OCI-LY7 (cell line): ENCODE measurements at regions not wholly inside any gene's neighbourhood (a gene's known extent, or its start where the extent isn't known, plus 50 kb on each side); places are given as distances from the start of the nearest gene placed in this dataset.

ENCODE experiments used
- EZH2phosphoT487 ChIP-seq: fragments of 200-600 bp; sonication (generic); IDR thresholded peaks from 2 replicates; pipeline ENCODE4 v1.6.1; 2018; ENCODE audit warnings: low read depth, borderline replicate concordance, mild to moderate bottlenecking, mixed run types, antibody characterized with exemption, low read length, moderate library complexity, mixed read lengths
- TF ChIP-seq, protein P1 (sequence below): fragments of 200-600 bp; sonication (generic); conservative IDR thresholded peaks from 2 replicates; pipeline ENCODE4 v1.5.1; 2014; ENCODE audit warnings: mild to moderate bottlenecking, antibody characterized with exemption, low read length, moderate library complexity, mixed read lengths

- TF ChIP-seq, protein P1, sequence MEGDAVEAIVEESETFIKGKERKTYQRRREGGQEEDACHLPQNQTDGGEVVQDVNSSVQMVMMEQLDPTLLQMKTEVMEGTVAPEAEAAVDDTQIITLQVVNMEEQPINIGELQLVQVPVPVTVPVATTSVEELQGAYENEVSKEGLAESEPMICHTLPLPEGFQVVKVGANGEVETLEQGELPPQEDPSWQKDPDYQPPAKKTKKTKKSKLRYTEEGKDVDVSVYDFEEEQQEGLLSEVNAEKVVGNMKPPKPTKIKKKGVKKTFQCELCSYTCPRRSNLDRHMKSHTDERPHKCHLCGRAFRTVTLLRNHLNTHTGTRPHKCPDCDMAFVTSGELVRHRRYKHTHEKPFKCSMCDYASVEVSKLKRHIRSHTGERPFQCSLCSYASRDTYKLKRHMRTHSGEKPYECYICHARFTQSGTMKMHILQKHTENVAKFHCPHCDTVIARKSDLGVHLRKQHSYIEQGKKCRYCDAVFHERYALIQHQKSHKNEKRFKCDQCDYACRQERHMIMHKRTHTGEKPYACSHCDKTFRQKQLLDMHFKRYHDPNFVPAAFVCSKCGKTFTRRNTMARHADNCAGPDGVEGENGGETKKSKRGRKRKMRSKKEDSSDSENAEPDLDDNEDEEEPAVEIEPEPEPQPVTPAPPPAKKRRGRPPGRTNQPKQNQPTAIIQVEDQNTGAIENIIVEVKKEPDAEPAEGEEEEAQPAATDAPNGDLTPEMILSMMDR, result no peak
- TF ChIP-seq EZH2phosphoT487, result no peak
These were observed 472.3 kb upstream of the GRIA1 start for GRCh38 chr5:153018121-153018520.
